Skin epidermis (tissue), 12 donors: ENCODE measurements at regions not wholly inside any gene's neighbourhood (a gene's known extent, or its start where the extent isn't known, plus 50 kb on each side); places are given as distances from the start of the nearest gene placed in this dataset.
A peak's percentile ranks its signal among the peaks of the same experiment; 100 is the strongest.

Experiments
- H3K27ac ChIP-seq, 21 experiments: fragments of 200-600 bp; sonication (generic) in 11 of 21; one replicate each; pipeline ENCODE4 v1.5.0; 2020; ENCODE audit warnings: mild to moderate bottlenecking in 3 of 21, inconsistent platforms in 2 of 21, moderate library complexity in 2 of 21
- H3K4me3 ChIP-seq, 7 experiments: fragments of 200-600 bp; sonication (generic) in 2 of 7; one replicate each; pipeline ENCODE4 v1.5.0; 2020; ENCODE audit warnings: inconsistent platforms in 2 of 7, mild to moderate bottlenecking in 2 of 7, moderate library complexity in 1 of 7

DNA sequence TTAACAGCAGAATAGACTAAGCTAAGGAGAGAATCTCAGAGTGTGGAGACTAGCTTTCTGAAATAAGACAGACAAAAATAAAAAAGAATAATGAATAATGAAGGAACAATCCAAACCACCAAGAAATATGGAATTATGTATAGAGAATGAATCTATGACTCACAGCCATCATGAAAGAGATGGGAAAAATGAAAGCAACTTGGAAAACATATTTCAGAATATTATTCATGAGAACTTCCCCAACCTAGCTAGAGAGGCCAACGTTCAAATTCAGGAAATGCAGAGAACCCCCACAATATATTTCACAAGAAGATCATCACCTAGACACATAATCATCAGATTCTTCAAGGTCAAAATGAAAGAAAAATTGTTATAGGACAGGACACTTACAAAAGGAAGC lies 349.0 kb upstream of the MPDZ start:
- H3K27ac ChIP-seq, result no peak overlapping the region

DNA sequence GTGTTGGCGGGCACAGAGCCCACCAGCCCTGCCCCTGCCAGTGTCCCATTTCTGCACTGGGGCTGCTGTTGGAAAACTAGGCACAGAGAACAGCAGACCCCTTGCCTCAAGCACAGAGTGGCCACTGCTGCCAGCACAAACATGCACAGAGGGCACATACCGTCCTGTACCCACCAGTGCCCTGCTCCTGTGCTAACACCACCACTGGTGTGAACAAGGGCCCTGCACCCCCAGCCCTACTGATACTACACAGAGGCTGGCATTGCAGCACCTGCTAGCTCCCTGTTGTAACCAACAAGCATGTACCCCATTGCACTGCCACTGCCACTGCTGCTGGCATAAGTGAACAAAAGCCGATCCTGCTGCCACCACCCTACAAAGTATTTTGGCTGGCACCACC lies 348.0 kb upstream of the MPDZ start:
- H3K4me3 ChIP-seq, result no peak overlapping the region

More for the DNA sequence above, 349.0 kb upstream of the MPDZ start:
- H3K4me3 ChIP-seq, result no peak overlapping the region

DNA sequence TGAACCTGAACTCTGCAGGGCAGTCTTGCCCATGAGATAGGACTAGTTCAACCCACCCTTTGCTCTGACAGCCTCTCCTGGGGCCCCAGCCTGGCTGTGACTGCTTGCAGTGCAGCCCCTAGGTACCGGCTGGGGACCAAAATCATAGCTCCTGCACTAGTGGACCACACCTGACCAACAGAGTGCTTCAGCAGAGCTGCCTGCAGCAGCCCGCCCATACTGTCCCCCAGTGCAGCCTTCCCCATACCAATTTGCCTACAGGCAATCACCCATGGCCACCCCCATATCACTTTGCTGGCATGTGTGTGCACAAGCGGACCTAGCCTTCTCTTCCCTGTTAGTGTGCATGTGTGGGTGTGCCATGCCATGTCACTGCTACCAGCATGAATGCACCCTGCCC lies 347.6 kb upstream of the MPDZ start:
- no peak overlapping the region for H3K27ac ChIP-seq
- H3K4me3 ChIP-seq, result no peak overlapping the region

More for the DNA sequence above, 348.0 kb upstream of the MPDZ start:
- H3K27ac ChIP-seq, result no peak overlapping the region

DNA sequence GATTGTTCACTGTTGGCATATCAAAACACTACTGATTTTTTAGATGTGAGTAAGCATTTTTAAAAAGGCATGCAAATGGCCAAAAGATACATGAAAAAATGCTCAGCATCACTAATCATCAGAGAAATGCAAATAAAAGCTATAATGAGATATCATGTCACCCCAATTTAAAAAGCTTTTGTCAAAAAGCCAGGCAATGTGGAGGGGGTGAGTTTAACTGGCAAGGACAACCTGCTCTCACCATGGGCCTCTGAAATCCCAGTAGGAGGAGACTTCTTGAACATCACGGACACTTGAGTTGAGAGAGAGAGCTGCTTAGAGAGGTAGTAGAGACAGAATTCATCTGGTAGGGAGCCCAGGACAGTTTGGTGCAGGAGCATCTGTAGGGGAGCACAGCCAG lies 347.1 kb upstream of the MPDZ start:
- Histone ChIP-seq H3K27ac (no peak overlapping the region), H3K4me3 (no peak overlapping the region)

DNA sequence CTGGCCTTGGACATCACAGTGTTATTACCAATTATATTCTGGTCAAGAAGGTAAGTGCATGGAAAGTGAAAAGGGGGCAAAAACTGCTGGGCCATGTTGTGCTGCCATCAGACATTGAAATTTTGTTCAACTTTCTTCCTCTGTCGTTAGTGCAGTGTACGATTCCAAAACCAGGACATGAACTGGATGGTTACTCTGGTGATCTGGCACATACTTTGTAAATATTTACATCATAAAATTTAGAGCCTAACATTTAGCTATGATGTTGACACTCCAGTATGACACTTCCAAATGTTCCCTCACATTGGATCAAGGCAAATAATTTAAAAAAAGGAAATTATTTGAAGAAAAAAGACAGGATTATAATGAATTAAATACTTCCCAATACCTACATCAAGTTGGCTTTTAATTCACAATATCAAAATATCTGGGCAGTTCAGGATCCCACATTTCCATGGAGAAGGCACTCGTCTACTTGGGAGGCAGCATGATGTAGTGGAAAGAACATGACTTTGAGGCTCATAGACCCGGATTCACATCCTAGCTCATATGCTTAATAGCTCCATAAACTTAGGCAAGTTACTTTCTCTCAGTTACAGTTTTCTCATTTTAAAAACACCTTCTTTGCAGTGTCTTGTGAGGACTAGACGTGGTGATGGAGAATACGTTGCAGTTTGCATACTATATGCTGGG lies 342.5 kb upstream of the MPDZ start:
- H3K4me3 ChIP-seq, result no peak overlapping the region
- no peak overlapping the region for H3K27ac ChIP-seq

DNA sequence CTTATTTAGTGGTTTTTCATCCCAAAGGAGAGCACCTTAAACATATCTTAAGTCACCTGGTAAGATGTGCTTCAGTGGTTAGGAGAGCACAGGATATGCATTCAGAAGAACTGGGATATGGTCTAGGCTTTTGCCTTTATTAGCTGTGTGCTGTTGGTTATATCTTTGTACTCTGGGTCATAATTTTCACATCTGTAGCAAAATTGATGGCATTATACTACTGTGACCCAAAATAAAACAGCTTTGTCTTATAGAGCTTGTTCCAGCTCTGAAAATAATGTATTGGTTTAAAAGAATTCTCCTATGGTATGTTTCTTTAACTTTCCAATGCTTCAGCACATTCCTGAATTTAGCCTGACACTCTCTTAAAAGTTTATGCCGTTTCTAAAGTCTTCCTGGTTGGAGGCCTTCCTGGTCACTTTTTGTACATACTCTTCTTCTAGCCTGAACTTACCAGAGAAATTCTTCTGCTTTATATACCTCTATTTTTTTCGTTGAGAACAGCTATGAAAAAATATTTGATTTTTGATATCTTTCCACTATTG lies 337.1 kb upstream of the MPDZ start:
- no peak overlapping the region for H3K27ac ChIP-seq

DNA sequence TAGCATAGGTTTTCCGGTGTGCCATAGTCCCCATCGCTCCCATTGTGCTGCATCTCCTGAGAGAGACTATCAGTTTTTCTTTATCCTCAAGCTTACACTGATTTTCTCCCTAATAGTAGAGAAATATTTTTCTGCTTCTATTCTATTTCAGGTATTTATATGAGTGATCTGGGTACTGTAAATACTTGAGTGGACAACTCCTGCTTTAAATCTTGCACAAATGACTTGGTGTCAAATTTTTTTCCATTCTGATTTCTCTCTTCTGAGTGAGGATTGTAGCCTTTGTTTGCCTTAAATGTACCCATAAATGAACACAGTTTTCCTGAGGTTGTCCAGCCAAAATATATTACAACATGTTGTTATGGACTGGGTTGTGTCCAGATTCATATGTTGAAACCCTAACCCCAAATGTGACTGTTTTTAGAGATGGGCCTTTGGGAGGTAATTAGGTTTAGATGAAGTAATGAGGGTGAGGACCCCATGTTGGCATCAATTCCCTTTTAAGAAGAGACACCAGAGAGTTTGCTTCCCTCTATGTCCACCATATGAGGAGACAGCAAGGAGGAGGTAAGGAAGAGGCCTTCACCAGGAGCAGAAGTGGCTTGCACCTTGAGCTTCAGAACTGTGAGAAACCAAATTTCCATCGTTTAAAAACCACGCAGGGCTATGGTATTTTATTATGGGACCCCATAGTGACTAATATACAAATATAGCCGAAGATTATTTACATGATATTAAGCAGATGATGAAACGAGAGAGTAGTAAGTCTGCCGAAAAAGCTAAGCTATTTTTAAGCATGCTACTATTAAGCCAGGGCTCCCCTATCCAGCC lies 336.4 kb upstream of the MPDZ start:
- Histone ChIP-seq H3K27ac (no peak overlapping the region), H3K4me3 (no peak overlapping the region)

More for the DNA sequence above, 337.1 kb upstream of the MPDZ start:
- no peak overlapping the region for H3K4me3 ChIP-seq

DNA sequence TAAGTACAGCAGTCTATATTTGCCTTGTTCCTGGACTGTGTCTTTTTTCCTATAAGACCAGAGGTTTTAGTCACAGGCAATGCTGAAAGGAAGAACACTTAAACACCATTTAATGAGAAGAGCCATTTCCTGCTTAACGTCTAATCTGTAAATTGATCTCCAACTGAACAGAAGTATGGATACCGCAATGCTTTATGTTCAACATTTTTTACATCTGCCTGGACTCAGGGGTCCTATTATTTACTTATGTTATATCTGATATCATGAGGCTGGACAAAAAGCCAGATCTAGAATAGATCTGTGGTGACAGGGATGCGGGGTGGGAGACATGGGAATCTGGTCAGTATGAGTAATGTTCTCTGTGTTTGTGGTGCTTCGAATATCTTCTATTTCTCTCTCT lies 334.6 kb upstream of the MPDZ start:
- Histone ChIP-seq H3K27ac (no peak overlapping the region), H3K4me3 (no peak overlapping the region)

DNA sequence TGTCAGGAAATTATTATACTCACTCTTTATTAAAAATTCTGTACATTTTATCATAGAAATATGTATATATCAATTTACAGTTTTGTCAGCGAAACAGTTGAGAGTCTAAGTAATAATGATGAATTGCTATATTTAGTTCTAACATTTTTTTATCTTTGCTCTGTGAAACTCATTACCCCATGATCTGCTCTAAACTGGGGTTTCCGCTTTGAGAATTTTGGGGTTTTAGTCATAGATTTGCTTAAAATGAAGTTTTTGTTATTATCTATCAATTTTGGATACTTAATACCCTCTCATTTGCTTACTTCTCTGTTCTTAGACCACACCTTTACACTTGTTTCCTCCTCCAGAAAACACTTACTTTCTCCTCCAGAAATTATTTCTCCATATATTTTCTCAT lies 333.8 kb upstream of the MPDZ start:
- Histone ChIP-seq H3K27ac (no peak overlapping the region), H3K4me3 (no peak overlapping the region)

DNA sequence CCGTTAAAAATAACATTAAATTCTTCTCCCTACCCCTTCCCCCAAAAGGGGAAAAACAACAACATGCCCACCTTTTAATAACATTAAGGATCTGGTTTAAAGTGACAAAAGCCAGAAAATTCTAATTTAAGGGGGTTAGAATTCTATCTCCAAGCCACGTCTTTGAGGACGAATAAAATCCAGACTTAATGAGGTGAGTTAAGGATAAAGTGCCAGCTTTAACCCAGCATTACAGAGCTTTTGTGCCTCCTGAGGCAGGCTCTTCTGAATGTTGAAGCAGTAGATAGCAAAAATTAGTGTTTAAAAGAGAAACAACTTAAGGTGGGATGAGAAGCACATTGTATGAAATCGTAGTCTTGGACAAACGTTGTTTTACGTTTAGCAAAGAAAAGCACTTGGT lies 329.0 kb upstream of the MPDZ start:
- Histone ChIP-seq H3K27ac (peak overlapping the region in 8 of 21 experiments; percentile 17 to 71 (median 41)), H3K4me3 (no peak overlapping the region)

DNA sequence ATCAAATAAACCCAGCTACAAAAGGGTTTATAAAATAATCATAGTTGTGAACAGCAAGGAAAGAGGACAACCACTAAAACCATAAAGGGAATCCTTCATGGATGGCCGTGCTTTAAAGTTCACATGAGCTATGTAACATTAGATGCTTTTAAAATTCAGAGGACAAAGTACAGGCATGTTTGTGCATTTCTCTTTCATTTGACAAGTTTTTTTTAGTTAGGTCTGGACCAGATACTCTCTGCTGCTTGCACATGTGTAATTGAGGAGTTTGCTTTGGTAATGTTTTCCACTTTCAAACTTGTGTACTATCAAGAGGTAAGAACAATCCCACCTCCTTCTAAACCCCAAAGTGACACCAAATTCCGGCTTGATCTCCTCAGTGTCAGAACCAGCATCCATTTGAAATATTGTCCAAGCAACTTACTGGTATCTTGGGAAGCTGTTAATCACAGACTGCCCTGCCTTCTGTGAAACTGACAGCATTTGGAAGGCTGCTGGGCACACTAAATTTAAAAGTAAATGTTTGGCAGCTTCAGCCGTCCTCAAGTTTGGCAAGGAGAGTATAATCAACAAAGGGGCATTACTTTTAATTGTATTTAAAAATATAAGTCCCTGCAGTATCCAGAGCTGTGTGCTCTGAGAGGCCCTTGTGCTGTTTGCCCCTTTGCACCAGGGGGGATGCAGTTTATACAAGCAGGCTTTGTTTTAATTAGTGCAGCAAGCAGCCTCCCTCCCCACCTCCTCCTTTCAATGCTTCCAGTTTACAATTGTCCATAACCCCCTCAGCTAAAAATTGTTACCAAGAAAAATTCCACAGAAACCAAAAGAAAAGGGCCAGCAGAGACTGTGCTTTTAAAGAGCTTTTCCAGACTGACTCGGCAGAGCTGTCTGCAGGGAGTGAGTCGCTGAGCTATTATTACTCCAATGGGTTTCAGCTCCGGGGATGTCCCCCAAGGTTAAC lies 328.3 kb upstream of the MPDZ start:
- no peak overlapping the region for H3K4me3 ChIP-seq
- peak overlapping the region in 9 of 21 experiments; percentile 17 to 71 (median 40) for H3K27ac ChIP-seq

DNA sequence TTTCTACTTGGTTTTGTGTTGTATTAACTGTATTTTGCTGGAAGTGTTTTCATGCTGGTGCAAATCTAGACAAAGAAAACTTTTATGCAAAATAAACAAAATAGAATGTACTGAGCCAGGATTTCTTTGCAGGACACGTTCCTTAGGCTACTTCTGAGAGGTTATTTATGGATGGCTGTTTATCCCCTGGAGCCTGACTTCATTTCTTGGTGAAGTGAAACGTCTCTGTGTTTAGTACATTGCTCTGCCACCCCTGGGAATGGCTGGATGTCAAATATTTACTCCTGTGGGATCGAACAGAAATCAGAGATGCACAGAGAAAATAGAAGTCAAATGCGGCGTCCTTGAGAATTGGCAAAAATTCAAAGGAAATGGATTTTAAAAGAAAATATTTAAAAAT lies 327.1 kb upstream of the MPDZ start:
- Histone ChIP-seq H3K27ac (peak overlapping the region in 2 of 21 experiments; percentile 25 to 40), H3K4me3 (no peak overlapping the region)

DNA sequence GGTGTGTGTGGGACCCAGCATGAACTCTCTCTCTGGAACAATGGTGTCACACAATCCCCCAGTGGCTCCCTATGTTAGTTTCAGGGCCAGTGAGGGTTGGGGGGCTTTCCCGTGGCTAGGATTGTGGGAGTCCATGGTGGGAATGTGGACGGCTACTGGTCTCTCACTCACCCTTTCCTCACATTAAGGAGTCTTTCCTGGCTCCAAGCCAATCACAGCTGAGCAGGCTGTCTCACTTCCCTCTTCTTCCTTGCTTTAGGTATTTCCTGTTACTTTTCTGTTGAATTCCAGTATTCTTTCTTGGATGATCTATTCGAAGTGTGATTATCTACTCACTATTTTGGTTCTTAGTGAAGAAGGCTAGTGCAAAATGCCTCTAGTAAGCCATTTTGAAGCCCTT lies 324.4 kb upstream of the MPDZ start:
- H3K4me3 ChIP-seq, result no peak overlapping the region
- H3K27ac ChIP-seq, result no peak overlapping the region

DNA sequence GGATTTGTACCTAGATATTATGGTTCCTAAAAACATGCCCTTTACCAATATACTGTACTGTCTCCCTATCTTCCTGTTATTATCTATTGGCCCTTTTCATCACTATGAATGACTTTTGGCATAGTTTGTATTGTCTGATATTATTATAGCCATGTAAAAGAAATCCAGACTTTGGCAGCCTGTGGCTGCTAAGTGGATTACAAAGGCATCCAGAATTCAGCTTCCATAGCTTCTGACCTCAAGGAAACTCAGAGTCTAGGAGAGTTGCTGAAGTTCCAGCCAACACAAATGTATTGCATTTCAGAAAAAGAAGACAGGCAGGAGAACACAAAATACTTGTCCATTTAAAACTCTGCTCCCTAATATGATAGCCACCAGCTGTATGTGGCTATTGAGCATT lies 319.2 kb upstream of the MPDZ start:
- Histone ChIP-seq H3K4me3 (no peak overlapping the region), H3K27ac (no peak overlapping the region)

DNA sequence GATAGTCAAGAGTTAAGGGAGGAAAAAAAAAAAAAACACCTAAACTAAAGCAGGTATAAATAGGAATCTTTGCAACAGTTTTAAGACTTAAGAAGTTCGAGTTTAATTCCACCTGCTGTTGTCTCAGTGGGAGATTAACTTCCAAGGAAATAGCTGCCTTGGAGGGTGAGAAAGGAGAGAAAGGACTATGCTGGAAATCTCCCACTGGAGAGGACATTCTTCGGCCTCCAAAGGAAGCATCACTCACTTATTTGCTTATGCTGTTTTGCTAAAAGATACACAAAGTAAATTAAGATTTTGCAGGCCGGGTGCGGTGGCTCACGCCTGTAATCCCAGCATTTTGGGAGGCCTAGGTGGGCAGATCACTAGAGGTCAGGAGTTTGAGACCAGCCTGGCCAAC lies 317.9 kb upstream of the MPDZ start:
- no peak overlapping the region for H3K4me3 ChIP-seq
- H3K27ac ChIP-seq, result no peak overlapping the region

DNA sequence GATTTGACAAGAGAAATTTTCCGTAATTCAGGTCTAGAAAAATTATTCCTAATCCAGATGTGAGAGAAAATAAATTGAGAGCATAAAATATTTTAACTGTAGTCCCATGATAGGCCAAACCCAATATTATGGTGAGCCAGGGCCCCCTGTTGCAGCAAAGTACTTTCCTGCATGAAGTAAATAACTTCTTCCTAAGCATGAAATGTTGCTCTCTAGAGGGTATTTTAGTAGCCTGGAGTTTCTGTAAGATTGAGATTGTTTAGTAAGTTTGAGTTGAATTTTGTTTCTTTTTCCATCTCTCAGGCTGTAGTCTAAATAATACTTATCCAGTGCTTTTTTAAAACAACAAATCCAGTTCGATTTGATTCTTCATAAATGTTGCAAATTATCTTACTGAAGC lies 317.5 kb upstream of the MPDZ start:
- no peak overlapping the region for H3K4me3 ChIP-seq
- no peak overlapping the region for H3K27ac ChIP-seq

DNA sequence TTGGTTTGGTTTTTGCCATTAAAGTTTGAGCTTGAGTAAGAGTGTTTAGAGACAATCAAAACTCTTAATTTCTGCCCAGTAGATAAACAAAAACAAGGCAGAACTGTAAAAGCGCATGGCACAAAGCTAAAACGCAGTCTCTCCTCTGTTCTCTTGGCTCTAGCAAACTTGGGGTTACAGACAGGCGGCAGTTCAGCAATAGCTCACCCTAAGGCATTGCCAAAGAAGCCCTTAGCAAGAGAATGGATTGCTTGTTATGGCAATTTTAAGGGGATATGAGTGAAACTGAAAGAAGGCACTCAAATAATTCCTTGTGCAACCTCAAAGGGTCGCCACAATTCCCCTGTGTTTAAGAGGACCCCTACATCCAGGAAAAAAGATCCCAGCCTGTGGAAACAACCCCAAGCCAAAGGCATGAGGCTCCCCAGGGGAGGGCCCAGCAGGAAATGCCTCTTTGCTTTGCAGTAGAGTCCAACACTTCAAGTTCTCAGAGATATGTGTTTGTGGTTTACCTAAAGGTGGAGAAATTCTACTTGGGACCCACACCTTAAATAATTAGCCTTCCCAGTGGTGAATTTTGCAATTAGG lies 317.0 kb upstream of the MPDZ start:
- Histone ChIP-seq H3K27ac (no peak overlapping the region), H3K4me3 (no peak overlapping the region)

DNA sequence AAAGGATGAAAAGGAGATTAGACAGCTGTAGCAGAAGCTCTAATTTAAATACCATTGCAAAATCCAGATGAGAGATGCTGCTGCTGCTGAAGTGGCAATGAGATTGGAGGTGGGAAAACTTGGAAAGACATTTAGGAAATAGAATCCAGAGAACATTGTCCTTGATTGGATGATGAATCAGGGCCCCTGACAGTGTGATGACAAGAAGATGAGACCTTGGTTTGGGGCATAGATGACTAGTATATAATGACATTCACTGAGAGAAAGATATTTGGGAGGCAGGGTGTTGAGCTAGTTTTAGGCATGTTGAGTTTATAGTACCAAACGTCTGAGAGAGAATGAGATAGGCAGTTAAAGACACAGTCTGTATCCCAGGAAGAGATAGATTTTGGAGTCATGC lies 311.5 kb upstream of the MPDZ start:
- Histone ChIP-seq H3K4me3 (no peak overlapping the region), H3K27ac (no peak overlapping the region)

DNA sequence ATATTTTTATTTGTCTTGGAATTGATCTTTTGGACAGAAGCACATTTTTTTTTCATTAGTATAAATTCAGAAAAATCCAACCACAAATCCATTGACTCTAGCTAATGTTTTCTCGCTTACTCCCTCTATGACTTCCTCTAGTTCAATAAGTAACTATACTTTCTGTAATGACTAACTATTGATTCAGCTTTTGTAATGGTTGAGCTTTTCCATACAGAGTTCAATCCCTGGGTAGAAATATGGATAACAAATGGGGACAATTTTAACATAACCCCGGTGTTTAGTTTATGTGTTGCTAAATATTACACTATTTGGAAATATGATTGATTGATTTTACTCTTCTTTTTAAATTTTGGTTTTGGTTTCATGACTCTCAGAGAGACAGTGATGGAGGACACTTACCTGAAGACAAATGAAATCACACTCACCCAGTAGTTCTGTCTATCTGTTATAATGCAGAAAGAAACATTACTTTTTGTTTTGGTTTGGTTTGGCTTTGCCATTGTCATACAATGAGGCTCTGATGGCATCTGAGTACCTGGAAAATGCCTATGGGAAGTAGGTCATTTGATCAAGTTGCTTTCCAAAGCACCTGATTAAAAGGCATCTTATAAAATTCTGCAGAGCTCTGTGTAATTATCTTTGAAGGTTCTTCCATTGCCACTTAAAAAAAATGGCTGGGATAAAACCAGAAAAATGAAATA lies 309.7 kb upstream of the MPDZ start:
- H3K4me3 ChIP-seq, result no peak overlapping the region
- H3K27ac ChIP-seq, result no peak overlapping the region
